Endothelial cell of umbilical vein (primary cell): ENCODE measurements at regions not wholly inside any gene's neighbourhood (a gene's known extent, or its start where the extent isn't known, plus 50 kb on each side); places are given as distances from the start of the nearest gene placed in this dataset.

ENCODE experiments used
- BruUV-seq: library from RNA; stranded (reverse); fragments of 400-500 nt; replicated peaks from 2 replicates; lab custom pipeline; 2021; lab: Mats Ljungman, UMichigan
- CTCF ChIA-PET: fragments of 300-600, 350-600 bp; sonication (Branson Sonifier 250); formaldehyde crosslinking; loops from one replicate; lab custom pipeline; 2021; ENCODE audit warnings: antibody characterized with exemption, inconsistent platforms; lab: Charles Lee
- POLR2A ChIA-PET: fragments of 300-600, 350-600 bp; sonication (Branson Sonifier 250); formaldehyde crosslinking; loops from one replicate; lab custom pipeline; 2021; ENCODE audit warnings: antibody characterized with exemption, inconsistent platforms; lab: Charles Lee
- DNase-seq: peaks from one replicate; pipeline ENCODE4 v3.0.0-alpha.2; 2011; ENCODE audit warnings: low read depth, low spot score
- FAIRE-seq: peaks from 2 replicates; lab custom pipeline; 2011; peaks lifted over from hg19 to GRCh38; lab: Jason Lieb, UNC
- H2AFZ ChIP-seq: 2 replicates; pipeline ENCODE4 v1.6.0; 2012; ENCODE audit warnings: low read depth, low read length, control low read depth, inconsistent platforms
- H3K27ac ChIP-seq: 2 replicates; pipeline ENCODE4 v1.5.1; 2011; ENCODE audit warnings: low read depth, mild to moderate bottlenecking, control low read depth, low read length, moderate library complexity; ENCODE audit not compliant: insufficient read depth
- H3K27me3 ChIP-seq, 2 experiments: 2 replicates each; pipeline versions ENCODE4 v1.6.0 to v1.6.1; 2011; ENCODE audit warnings: low read length in 2 of 2, mixed read lengths in 1 of 2; ENCODE audit not compliant: control insufficient read depth in 2 of 2, insufficient read depth in 2 of 2
- H3K36me3 ChIP-seq, 2 experiments: 2 replicates in 1 of 2; 3 replicates in 1 of 2; pipeline ENCODE4 v1.5.1; 2011; ENCODE audit warnings: low read length in 2 of 2, mild to moderate bottlenecking in 1 of 2, moderate library complexity in 1 of 2; ENCODE audit not compliant: control insufficient read depth in 2 of 2, insufficient read depth in 2 of 2; ENCODE audit errors: extremely low read depth in 1 of 2
- H3K4me1 ChIP-seq: 3 replicates; pipeline ENCODE4 v1.5.1; 2011; ENCODE audit warnings: mild to moderate bottlenecking, low read length; ENCODE audit not compliant: control insufficient read depth, insufficient read depth; ENCODE audit errors: extremely low read depth
- H3K4me2 ChIP-seq: 2 replicates; pipeline ENCODE4 v1.6.1; 2011; ENCODE audit warnings: low read length, control low read depth, mixed read lengths; ENCODE audit not compliant: insufficient read depth
- H3K4me3 ChIP-seq, 3 experiments: fragments of 200-600 bp in 1 of 3; sonication (generic), shearing (Covaris generic) in 1 of 3; replicated peaks in 1 of 3; 2 replicates each; pipeline ENCODE4 v1.5.1; 2011 to 2016; ENCODE audit warnings: control low read depth in 3 of 3, low read length in 3 of 3, mild to moderate bottlenecking in 2 of 3, inconsistent platforms in 1 of 3, low read depth in 1 of 3, moderate library complexity in 1 of 3; ENCODE audit not compliant: insufficient read depth in 1 of 3
- H3K79me2 ChIP-seq: 2 replicates; pipeline ENCODE4 v1.6.0; 2012; ENCODE audit warnings: low read length, inconsistent platforms; ENCODE audit not compliant: control insufficient read depth, insufficient read depth
- H3K9ac ChIP-seq: replicated peaks from 2 replicates; pipeline ENCODE3; 2011; ENCODE audit warnings: low read length, control low read depth; ENCODE audit not compliant: insufficient read depth; ENCODE audit errors: extremely low read depth
- H3K9me1 ChIP-seq: replicated peaks from 3 replicates; pipeline ENCODE4 v1.6.0; 2011; ENCODE audit warnings: mild to moderate bottlenecking, low read length; ENCODE audit not compliant: control insufficient read depth, insufficient read depth; ENCODE audit errors: extremely low read depth
- H3K9me3 ChIP-seq: replicated peaks from 2 replicates; pipeline ENCODE4 v1.5.1; 2012; ENCODE audit warnings: low read length, inconsistent platforms; ENCODE audit not compliant: control insufficient read depth, insufficient read depth
- H4K20me1 ChIP-seq: replicated peaks from 2 replicates; pipeline ENCODE3; 2011; ENCODE audit warnings: mild to moderate bottlenecking, low read length; ENCODE audit not compliant: control insufficient read depth, insufficient read depth; ENCODE audit errors: extremely low read depth
- CTCF ChIP-seq, 2 donors: IDR thresholded peaks; 1 replicate in 1 of 2; 2 replicates in 1 of 2; pipeline ENCODE4 v1.5.1; 2011; ENCODE audit warnings: low read length in 2 of 2, mild to moderate bottlenecking in 2 of 2, moderate library complexity in 2 of 2, control low read depth in 1 of 2, inconsistent platforms in 1 of 2, low read depth in 1 of 2; ENCODE audit not compliant: insufficient read depth in 1 of 2; ENCODE audit errors: extremely low read depth in 1 of 2
- EZH2 ChIP-seq: IDR thresholded peaks from 2 replicates; pipeline ENCODE4 v1.6.1; 2012; ENCODE audit warnings: borderline replicate concordance, low read depth, mild to moderate bottlenecking, moderate library complexity, low read length, inconsistent platforms; ENCODE audit not compliant: severe bottlenecking
- FOS ChIP-seq: IDR thresholded peaks from 2 replicates; pipeline ENCODE4 v1.6.1; 2011; ENCODE audit warnings: mild to moderate bottlenecking, low read length, moderate library complexity, borderline replicate concordance; ENCODE audit not compliant: insufficient read depth
- GATA2 ChIP-seq: IDR thresholded peaks from 2 replicates; pipeline ENCODE4 v1.7.0; 2011; ENCODE audit warnings: low read depth, mild to moderate bottlenecking, moderate library complexity, mixed read lengths, low read length; ENCODE audit not compliant: insufficient read length, insufficient read depth
- JUN ChIP-seq: IDR thresholded peaks from 2 replicates; pipeline ENCODE4 v1.6.1; 2011; ENCODE audit warnings: borderline replicate concordance, low read depth; ENCODE audit not compliant: insufficient read length, insufficient read depth
- MYC ChIP-seq: IDR thresholded peaks from one replicate; pipeline ENCODE4 v1.6.1; 2011; ENCODE audit warnings: mild to moderate bottlenecking, low read depth, low read length
- POLR2A ChIP-seq: IDR thresholded peaks from 2 replicates; pipeline ENCODE4 v1.6.1; 2012; ENCODE audit warnings: low read depth, mild to moderate bottlenecking, control low read depth, low read length
- dilution Hi-C: fragments of 300-500 bp; cut with MboI; formaldehyde crosslinking; loops from one replicate; pipeline ENCODE4 v1.15.0; 2019; ENCODE audit warnings: low sequenced_read_pairs; ENCODE audit not compliant: extremely low pct_ligation_motif_present
- intact Hi-C: fragments of 100-400 bp; cut with micrococcal nuclease; formaldehyde crosslinking; loops from one replicate; pipeline ENCODE4 v1.10.0; 2022

GRCh38 chr7:92997152-92997551, 120.6 kb downstream of the SAMD9 start:
- no peaks in the 10 kb centered on the region for H3K36me3 ChIP-seq
- dilution Hi-C loops: no loop called here

More at GRCh38 chr7:92997152-92997551, 120.6 kb downstream of the SAMD9 start:
- no peak overlapping the region for H3K4me2 ChIP-seq
- no TSS peak for BruUV-seq
- TF ChIP-seq EZH2 (no peak), MYC (no peak), GATA2 (no peak), POLR2A (no peak), JUN (no peak), FOS (no peak), CTCF (IDR thresholded peaks at IDR 0.05; ENCODE audit: extremely low read depth in 1 of 2, insufficient read depth in 1 of 2, low read depth in 1 of 2, low read length in 2 of 2) (no peak)
- no peak overlapping the region for H3K4me3 ChIP-seq
- DNase-seq (no peak), FAIRE-seq (no peak)
- intact Hi-C loops: no loop called here
- H3K27me3 ChIP-seq: peaks cover 0 to 2% of the 10 kb centered on the region in 2 experiments
- POLR2A ChIA-PET: no interaction called here
- H3K4me1 ChIP-seq: no peaks in the 10 kb centered on the region
- H3K9me1 ChIP-seq: no peaks in the 10 kb centered on the region
- H3K9me3 ChIP-seq: no peaks in the 10 kb centered on the region
- H2AFZ ChIP-seq: no peak overlapping the region
- H3K79me2 ChIP-seq: no peaks in the 10 kb centered on the region
- no peak overlapping the region for H3K27ac ChIP-seq
- CTCF ChIA-PET: no interaction called here
- no peaks in the 10 kb centered on the region for H4K20me1 ChIP-seq
- no peak overlapping the region for H3K9ac ChIP-seq
